SK-MEL-5 (cell line): ENCODE measurements at regions not wholly inside any gene's neighbourhood (a gene's known extent, or its start where the extent isn't known, plus 50 kb on each side); places are given as distances from the start of the nearest gene placed in this dataset.

Experiments used
- DNase-seq: peaks from one replicate; pipeline ENCODE4 v3.0.0-alpha.2; 2016; ENCODE audit warnings: low read depth, low spot score
- in situ Hi-C: cut with HindIII; loops from 2 replicates; pipeline ENCODE4 v1.10.0; 2016; ENCODE audit warnings: low sequenced_read_pairs, high pct_unique_total_duplicates, low pct_unique_long_range_greater_than_20kb

DNA sequence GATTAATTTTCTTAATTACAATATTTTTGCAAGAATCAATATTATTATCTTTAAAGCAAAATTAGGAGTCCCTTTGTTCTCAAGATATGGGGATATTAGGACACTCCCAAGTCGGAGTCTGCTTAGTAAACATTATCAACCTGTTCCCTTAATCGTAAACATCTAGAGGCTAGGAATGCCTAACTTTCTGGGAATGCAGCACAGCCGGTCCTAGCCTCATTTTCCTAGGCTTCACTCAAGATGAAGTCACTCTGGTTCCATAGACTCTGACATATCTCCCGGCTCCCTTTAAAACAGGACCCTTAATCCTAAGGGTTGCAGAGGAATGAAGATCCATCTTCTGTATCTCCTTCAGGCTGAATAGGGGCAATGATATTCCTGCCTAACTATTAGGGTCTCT is 367.6 kb downstream of the GPM6A start:
- no peak for DNase-seq
- in situ Hi-C loops, result no loop called here

GRCh38 chr4:175447016-175447415 is 365.0 kb downstream of the GPM6A start:
- DNase-seq, result no peak
- in situ Hi-C loops, result no loop called here

GRCh38 chr4:175450446-175450845 is 361.6 kb downstream of the GPM6A start:
- DNase-seq, result peak; percentile 58
- in situ Hi-C loops, result no loop called here

- in situ Hi-C loops, result no loop called here
- no peak for DNase-seq
These were observed 360.7 kb downstream of the GPM6A start for GRCh38 chr4:175451238-175451965.

DNA sequence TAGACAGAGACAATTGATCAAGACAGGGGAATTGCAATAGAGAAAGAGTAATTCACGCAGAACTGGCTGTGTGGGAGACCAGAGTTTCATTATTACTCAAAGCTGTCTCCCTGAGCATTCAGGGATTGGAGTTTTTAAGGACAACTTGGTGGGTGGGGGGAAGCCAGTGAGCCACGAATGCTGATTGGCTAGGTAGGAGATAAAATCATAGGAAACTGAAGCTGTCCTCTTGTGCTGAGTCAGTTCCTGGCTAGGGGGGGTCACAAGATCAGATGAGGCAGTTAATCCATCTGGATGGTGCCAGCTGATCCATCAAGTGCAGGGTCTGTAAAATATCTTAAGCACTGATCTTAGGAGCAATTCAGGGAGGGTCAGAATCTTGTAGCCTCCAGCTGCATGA is 358.6 kb downstream of the GPM6A start:
- in situ Hi-C loops, result no loop called here
- no peak for DNase-seq

DNA sequence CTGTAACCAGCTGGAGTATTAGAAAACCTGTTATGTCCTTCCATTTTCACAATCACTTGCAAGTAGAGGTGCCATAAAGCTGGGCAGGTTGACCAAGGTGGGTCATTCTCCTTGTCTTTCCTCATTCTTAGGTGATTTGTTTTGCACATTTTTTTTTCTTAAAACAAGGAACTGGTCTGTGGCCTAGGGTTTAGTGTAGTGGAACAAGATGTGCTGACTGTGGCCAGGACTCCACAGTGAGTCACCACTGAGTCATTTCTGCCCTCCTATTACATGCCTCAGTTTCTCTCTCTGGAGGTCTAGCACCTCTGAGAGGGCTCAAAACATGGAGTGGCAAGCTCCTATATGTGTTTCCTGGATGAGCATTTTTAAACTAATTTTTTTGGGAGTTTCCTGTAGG is 355.9 kb downstream of the GPM6A start:
- in situ Hi-C loops, result no loop called here
- DNase-seq, result no peak

GRCh38 chr4:175457956-175458355 is 354.1 kb downstream of the GPM6A start:
- in situ Hi-C loops, result no loop called here
- no peak for DNase-seq

- in situ Hi-C loops, result no loop called here
- DNase-seq, result no peak
These were observed 352.5 kb downstream of the GPM6A start for GRCh38 chr4:175459571-175459970.

DNA sequence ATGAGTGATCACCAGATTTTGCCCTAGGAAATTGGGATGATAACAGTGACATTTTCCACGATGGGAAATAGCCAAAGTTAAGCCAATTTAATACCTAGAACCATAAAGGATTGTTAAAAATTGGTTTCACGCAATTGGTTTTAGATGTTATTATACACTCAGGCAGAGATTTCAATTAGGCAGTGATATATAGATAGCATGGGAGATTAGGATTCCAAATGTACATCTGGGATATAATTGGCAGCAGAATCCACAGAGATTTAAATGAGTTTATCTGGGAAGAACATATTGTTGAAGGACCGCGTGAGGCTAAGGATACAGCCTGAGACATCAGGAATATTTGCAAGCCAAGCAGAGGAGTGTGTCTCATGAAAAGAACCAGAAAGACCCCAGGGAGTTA is 351.6 kb downstream of the GPM6A start:
- in situ Hi-C loops, result no loop called here
- DNase-seq, result no peak

DNA sequence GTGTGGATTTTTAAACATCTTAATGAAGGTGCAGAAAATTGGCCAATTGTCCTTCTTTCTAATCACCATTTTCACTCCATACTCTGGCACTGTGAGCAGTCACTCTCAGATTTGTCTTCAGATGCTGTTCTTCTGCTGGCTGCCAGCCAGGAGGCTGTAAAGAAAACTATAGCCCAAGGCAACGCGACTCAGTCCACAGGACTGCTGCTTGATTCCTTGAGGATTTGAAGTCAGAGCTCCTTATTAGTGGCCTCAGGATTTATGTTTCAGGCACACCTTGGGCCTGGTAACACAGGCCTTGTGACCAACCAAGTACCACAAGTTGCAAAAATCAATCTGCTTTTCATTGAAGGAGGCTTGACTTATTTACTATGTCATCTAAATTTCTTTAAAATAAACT is 342.6 kb downstream of the GPM6A start:
- in situ Hi-C loops, result no loop called here
- DNase-seq, result no peak

DNA sequence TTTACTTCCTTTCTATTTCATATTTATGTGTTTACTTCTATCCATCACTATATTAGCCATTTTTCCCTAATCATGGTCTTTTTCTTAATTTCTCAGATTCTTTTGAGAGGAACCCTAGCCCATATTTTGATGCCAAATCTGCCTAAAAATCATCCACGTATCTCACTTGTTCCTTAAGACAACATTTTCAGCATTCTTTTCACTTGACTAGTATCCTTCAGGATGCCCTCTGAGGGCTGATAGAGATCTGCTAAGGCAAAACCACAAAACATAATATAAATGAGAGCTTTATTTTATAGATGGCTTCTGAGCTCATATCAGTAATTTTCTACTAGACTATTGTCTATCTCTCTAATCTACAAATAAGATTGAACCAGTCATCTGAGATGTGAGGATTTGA is 341.9 kb downstream of the GPM6A start:
- in situ Hi-C loops, result no loop called here
- no peak for DNase-seq

GRCh38 chr4:175480404-175480803 is 331.7 kb downstream of the GPM6A start:
- in situ Hi-C loops, result no loop called here

GRCh38 chr4:175499735-175500352 is 312.2 kb downstream of the GPM6A start:
- DNase-seq, result no peak
- in situ Hi-C loops, result no loop called here

More at GRCh38 chr4:175480404-175480803, 331.7 kb downstream of the GPM6A start:
- no peak for DNase-seq

DNA sequence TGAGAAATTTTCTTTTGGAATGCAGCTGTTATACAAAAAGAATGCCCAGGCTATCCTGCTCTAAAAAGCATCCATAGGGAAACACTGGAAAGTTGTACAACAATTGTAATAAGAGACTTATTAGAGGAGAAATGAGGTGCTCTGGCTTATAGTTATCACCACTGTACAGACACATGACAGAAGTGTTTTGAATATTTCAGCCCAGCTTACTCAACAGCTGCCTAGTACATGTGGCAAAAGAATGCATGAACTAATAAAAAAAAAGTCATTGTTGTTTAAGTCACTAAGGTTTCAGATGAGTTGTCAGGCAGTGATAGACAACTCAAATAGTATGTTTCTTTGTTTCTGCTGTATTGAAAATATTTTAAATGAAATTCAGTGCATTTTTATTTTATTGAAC is 307.7 kb downstream of the GPM6A start:
- DNase-seq, result no peak
- in situ Hi-C loops, result no loop called here

- peak; percentile 78 for DNase-seq
- in situ Hi-C loops, result no loop called here
These were observed 302.7 kb downstream of the GPM6A start for GRCh38 chr4:175509320-175509719.

DNA sequence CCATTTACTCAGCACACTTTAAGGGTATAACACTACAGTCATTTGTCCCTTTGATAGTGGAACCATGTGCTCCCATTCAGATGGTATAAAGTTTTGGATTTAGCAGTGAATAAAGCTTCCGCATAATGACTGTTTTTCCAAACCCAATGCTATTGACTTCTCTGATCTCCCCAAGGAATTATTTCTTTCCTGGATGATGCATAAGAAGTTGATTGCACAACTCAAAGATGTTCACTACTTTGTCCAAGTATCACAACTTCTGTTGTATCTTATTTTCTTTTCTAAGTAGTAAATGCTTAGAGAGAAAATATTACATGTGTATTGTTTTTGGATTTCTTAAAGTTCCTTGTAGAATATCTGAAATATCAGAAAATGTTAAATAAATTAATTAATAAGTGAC is 300.2 kb downstream of the GPM6A start:
- in situ Hi-C loops, result no loop called here
- DNase-seq, result no peak

DNA sequence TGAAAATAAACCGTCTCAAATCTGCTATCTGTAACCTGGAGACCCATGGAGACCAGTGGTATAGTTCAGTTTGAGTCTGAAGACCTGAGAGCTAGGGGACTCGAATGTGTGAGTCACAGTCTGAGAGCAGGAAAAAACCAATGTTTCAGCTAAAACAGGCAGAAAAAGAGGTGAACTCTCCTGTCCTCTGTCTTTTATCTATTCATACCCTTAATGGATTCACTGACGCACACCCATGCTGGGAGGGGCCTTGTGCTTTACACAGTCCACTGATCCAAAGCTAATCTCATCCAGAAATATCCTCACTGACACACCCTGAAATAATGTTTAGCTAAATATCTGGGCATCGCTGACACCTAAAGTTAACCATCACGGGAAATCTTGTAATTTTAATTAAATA is 297.9 kb downstream of the GPM6A start:
- in situ Hi-C loops, result no loop called here
- no peak for DNase-seq

DNA sequence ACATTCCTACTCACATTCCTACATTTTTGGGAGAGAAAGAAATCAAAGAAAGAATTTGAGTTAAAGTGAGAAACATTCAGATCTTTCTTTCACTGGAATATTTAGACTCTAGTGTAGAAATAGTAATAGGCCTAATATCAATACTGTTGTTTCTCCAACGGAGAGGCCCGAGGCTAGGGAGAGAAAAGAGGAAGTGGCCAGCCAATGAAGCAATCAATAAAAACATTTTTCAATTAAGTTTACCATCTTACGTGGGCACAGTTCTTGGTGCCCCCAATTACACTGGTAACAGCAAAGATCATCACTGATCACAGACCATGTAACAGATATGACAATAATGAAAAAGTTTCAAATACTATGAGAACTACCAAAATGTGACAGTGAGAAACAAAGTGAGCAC is 281.4 kb downstream of the GPM6A start:
- in situ Hi-C loops, result no loop called here

DNA sequence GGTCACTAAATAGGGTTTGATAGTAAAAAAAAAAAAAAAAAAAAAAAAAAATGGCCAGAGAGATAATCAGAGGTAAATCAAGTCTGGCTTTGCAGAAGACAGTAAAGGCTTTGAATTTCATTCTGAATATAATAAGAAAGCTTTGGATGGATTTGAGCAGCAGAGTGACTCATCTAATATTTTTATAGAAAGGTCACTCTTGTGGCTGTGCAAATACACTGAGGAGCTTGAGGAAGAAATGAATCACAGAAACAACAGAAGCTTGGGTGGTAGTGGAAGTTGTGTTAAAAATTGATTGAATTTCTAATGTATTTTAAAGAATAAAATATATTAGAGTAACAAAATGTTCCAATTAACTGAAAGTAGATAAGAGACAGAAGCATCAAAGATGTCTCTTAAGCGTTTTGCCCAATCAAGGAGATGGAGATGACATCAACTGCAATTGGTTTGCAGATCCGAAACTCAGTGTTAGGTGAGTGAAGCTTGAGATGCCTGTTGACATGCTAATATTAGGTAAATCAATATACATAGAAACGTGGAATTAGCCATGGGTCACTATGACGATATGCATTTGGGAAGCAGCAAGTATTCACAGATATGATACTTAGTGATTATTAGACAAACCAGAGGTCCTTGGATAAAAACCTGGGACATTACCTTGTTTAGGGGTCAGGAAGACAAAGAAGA is 280.5 kb downstream of the GPM6A start:
- in situ Hi-C loops, result no loop called here
- DNase-seq, result no peak

More for the DNA sequence above, 281.4 kb downstream of the GPM6A start:
- no peak for DNase-seq
